Activated naive CD8-positive, alpha-beta T cell treated with anti-CD3 and anti-CD28 coated beads, Interleukin-2, amount 10 ng/mL, durations not matched to agents 7 days and 5 days (primary cell): ENCODE measurements at regions not wholly inside any gene's neighbourhood (a gene's known extent, or its start where the extent isn't known, plus 50 kb on each side); places are given as distances from the start of the nearest gene placed in this dataset.
"Not testable (repeated sequence)": the region's sequence is repeated elsewhere in the genome, so short reads cannot be mapped to it uniquely, and the experiment has no call there.

Experiments
- ATAC-seq: fragments of 150-1000 bp; cut with Tn5 transposase; one replicate; pipeline ENCODE4 v1.10.0; 2021; ENCODE audit warnings: low read depth, moderate library complexity
- POLR2A ChIA-PET: fragments of 350-600 bp; sonication (Branson Sonifier 250); formaldehyde crosslinking; loops from one replicate; lab custom pipeline; 2021; ENCODE audit warnings: antibody characterized with exemption; lab: Charles Lee
- DNase-seq: peaks from one replicate; pipeline ENCODE4 v3.0.0; 2021
- H3K27ac Mint-ChIP-seq: one replicate; pipeline ENCODE4 v1.8.0; 2022; ENCODE audit warnings: mild to moderate bottlenecking, mixed read lengths
- H3K27me3 Mint-ChIP-seq: one replicate; pipeline ENCODE4 v1.8.0; 2022; ENCODE audit warnings: mild to moderate bottlenecking, moderate library complexity, mixed read lengths
- H3K36me3 Mint-ChIP-seq: one replicate; pipeline ENCODE4 v1.8.0; 2021; ENCODE audit warnings: mild to moderate bottlenecking, mixed read lengths
- H3K4me1 Mint-ChIP-seq: one replicate; pipeline ENCODE4 v1.8.0; 2021; ENCODE audit warnings: mixed read lengths
- H3K4me3 Mint-ChIP-seq: one replicate; pipeline ENCODE4 v1.8.0; 2022; ENCODE audit warnings: mild to moderate bottlenecking, moderate library complexity, mixed read lengths
- H3K9me3 Mint-ChIP-seq: one replicate; pipeline ENCODE4 v1.8.0; 2021; ENCODE audit warnings: mixed read lengths

- no peak overlapping the region for H3K4me3 Mint-ChIP-seq
- no peaks in the 10 kb centered on the region for H3K36me3 Mint-ChIP-seq
- H3K27me3 Mint-ChIP-seq = peaks cover 10% of the 10 kb centered on the region
- H3K9me3 Mint-ChIP-seq = no peaks in the 10 kb centered on the region
- no peak overlapping the region for H3K27ac Mint-ChIP-seq
- POLR2A ChIA-PET = no interaction called here
- H3K4me1 Mint-ChIP-seq = peaks cover 1% of the 10 kb centered on the region
- no peak for ATAC-seq
- no peak for DNase-seq
Measured at GRCh38 chr7:12493407-12493806, 77.1 kb upstream of the SCIN start.

GRCh38 chr7:12493863-12494686, 76.4 kb upstream of the SCIN start:
- H3K4me3 Mint-ChIP-seq = no peak overlapping the region
- H3K4me1 Mint-ChIP-seq = peaks cover 1% of the 10 kb centered on the region
- H3K27me3 Mint-ChIP-seq = peaks cover 10% of the 10 kb centered on the region
- no peaks in the 10 kb centered on the region for H3K36me3 Mint-ChIP-seq
- POLR2A ChIA-PET = no interaction called here
- ATAC-seq (no peak), DNase-seq (no peak)
- H3K27ac Mint-ChIP-seq = no peak overlapping the region
- no peaks in the 10 kb centered on the region for H3K9me3 Mint-ChIP-seq

GRCh38 chr7:12494687-12495024, 75.9 kb upstream of the SCIN start:
- no peak overlapping the region for H3K4me3 Mint-ChIP-seq
- H3K27ac Mint-ChIP-seq = no peak overlapping the region
- ATAC-seq = no peak
- H3K4me1 Mint-ChIP-seq = peaks cover 1% of the 10 kb centered on the region
- H3K27me3 Mint-ChIP-seq = peaks cover 10% of the 10 kb centered on the region
- H3K36me3 Mint-ChIP-seq = no peaks in the 10 kb centered on the region
- DNase-seq = no peak
- POLR2A ChIA-PET = no interaction called here
- no peaks in the 10 kb centered on the region for H3K9me3 Mint-ChIP-seq

GRCh38 chr7:12496901-12497674, 73.4 kb upstream of the SCIN start:
- H3K4me1 Mint-ChIP-seq, DNase-seq, H3K27me3 Mint-ChIP-seq, ATAC-seq, H3K36me3 Mint-ChIP-seq, H3K27ac Mint-ChIP-seq, POLR2A ChIA-PET, H3K4me3 Mint-ChIP-seq, H3K9me3 Mint-ChIP-seq: not testable (repeated sequence)

GRCh38 chr7:12504149-12504548, 66.4 kb upstream of the SCIN start:
- no peak for DNase-seq
- H3K27me3 Mint-ChIP-seq = no peaks in the 10 kb centered on the region
- POLR2A ChIA-PET = no interaction called here
- no peak for ATAC-seq
- no peaks in the 10 kb centered on the region for H3K4me1 Mint-ChIP-seq
- H3K36me3 Mint-ChIP-seq = no peaks in the 10 kb centered on the region
- H3K27ac Mint-ChIP-seq = no peak overlapping the region
- H3K9me3 Mint-ChIP-seq = no peaks in the 10 kb centered on the region
- no peak overlapping the region for H3K4me3 Mint-ChIP-seq

- POLR2A ChIA-PET = no interaction called here
- Mint-ChIP-seq H3K27ac (no peak overlapping the region), H3K9me3 (no peaks in the 10 kb centered on the region), H3K36me3 (no peaks in the 10 kb centered on the region), H3K4me3 (no peak overlapping the region), H3K4me1 (no peaks in the 10 kb centered on the region), H3K27me3 (peaks cover 8% of the 10 kb centered on the region)
- no peak for DNase-seq
- no peak for ATAC-seq
Measured at GRCh38 chr7:12508005-12508404, 62.5 kb upstream of the SCIN start.

- no peak for DNase-seq
- no peaks in the 10 kb centered on the region for H3K4me1 Mint-ChIP-seq
- POLR2A ChIA-PET = no interaction called here
- no peak for ATAC-seq
- H3K27ac Mint-ChIP-seq = no peak overlapping the region
- no peaks in the 10 kb centered on the region for H3K36me3 Mint-ChIP-seq
- peaks cover 8% of the 10 kb centered on the region for H3K27me3 Mint-ChIP-seq
- no peak overlapping the region for H3K4me3 Mint-ChIP-seq
- H3K9me3 Mint-ChIP-seq = no peaks in the 10 kb centered on the region
Measured at GRCh38 chr7:12508554-12508953, 62.0 kb upstream of the SCIN start.

GRCh38 chr7:12517451-12517850, 53.1 kb upstream of the SCIN start:
- Mint-ChIP-seq H3K4me3 (no peak overlapping the region), H3K36me3 (no peaks in the 10 kb centered on the region), H3K27ac (no peak overlapping the region), H3K27me3 (peaks cover 20% of the 10 kb centered on the region), H3K9me3 (no peaks in the 10 kb centered on the region), H3K4me1 (no peaks in the 10 kb centered on the region)
- DNase-seq = no peak
- POLR2A ChIA-PET = no interaction called here
- no peak for ATAC-seq

GRCh38 chr7:12518920-12519681, 51.4 kb upstream of the SCIN start:
- Mint-ChIP-seq H3K36me3 (no peaks in the 10 kb centered on the region), H3K4me1 (no peaks in the 10 kb centered on the region), H3K4me3 (no peak overlapping the region), H3K27me3 (peaks cover 16% of the 10 kb centered on the region), H3K27ac (no peak overlapping the region), H3K9me3 (no peaks in the 10 kb centered on the region)
- ATAC-seq (peak; percentile 36), DNase-seq (no peak)
- POLR2A ChIA-PET = no interaction called here

GRCh38 chr7:12519682-12520009, 50.9 kb upstream of the SCIN start:
- ATAC-seq (no peak), DNase-seq (no peak)
- peaks cover 14% of the 10 kb centered on the region for H3K27me3 Mint-ChIP-seq
- no peaks in the 10 kb centered on the region for H3K36me3 Mint-ChIP-seq
- H3K4me3 Mint-ChIP-seq = no peak overlapping the region
- no peaks in the 10 kb centered on the region for H3K9me3 Mint-ChIP-seq
- no peaks in the 10 kb centered on the region for H3K4me1 Mint-ChIP-seq
- POLR2A ChIA-PET = no interaction called here
- no peak overlapping the region for H3K27ac Mint-ChIP-seq
